T-cell (primary cell): ENCODE measurements at regions not wholly inside any gene's neighbourhood (a gene's known extent, or its start where the extent isn't known, plus 50 kb on each side); places are given as distances from the start of the nearest gene placed in this dataset.
"Not testable (repeated sequence)": the region's sequence is repeated elsewhere in the genome, so short reads cannot be mapped to it uniquely, and the experiment has no call there.

Experiments used
- ATAC-seq, 4 experiments: fragments of 200-7000 bp in 3 of 4; fragments of 150-1000 bp in 1 of 4; cut with Tn5 transposase; replicated peaks in 1 of 4; 1 replicate in 3 of 4; 2 replicates in 1 of 4; pipeline ENCODE4 v1.10.0; 2021; ENCODE audit warnings: moderate library complexity in 3 of 4, mild to moderate bottlenecking in 2 of 4, moderate number of reproducible peaks in 1 of 4
- CTCF ChIA-PET, 2 donors: fragments of 300-600 bp; sonication (Branson Sonifier 250); formaldehyde crosslinking; loops; one replicate each; lab custom pipeline; 2022; ENCODE audit warnings: antibody characterized with exemption in 2 of 2; lab: Charles Lee
- POLR2A ChIA-PET, 2 donors: fragments of 300-600 bp; sonication (Branson Sonifier 250); formaldehyde crosslinking; loops; one replicate each; lab custom pipeline; 2022; ENCODE audit warnings: antibody characterized with exemption in 2 of 2; lab: Charles Lee
- DNase-seq, 35 experiments: peaks; one replicate each; pipeline versions ENCODE4 v3.0.0 to v3.0.0-alpha.2; 2013 to 2023
- H3K27ac ChIP-seq: one replicate; pipeline ENCODE4 v1.5.1; 2013; ENCODE audit warnings: low read length
- H3K27me3 ChIP-seq, 2 experiments: replicated peaks in 1 of 2; 1 replicate in 1 of 2; 2 replicates in 1 of 2; pipeline versions ENCODE4 v1.6.1 to v1.7.0; 2013; ENCODE audit warnings: low read length in 1 of 2, mixed read lengths in 1 of 2; ENCODE audit not compliant: control insufficient read depth in 2 of 2, insufficient read depth in 2 of 2; ENCODE audit errors: extremely low read depth in 1 of 2
- H3K36me3 ChIP-seq, 2 donors: 1 replicate in 1 of 2; 2 replicates in 1 of 2; pipeline versions ENCODE4 v1.6.1 to v1.7.0; 2013; ENCODE audit warnings: low read length in 1 of 2; ENCODE audit not compliant: control insufficient read depth in 2 of 2, insufficient read depth in 1 of 2; ENCODE audit errors: extremely low read depth in 1 of 2
- H3K4me1 ChIP-seq, 2 experiments: 1 replicate in 1 of 2; 2 replicates in 1 of 2; pipeline versions ENCODE4 v1.6.1 to v1.7.0; 2013; ENCODE audit warnings: low read length in 2 of 2, mixed read lengths in 1 of 2; ENCODE audit not compliant: insufficient read depth in 2 of 2, control insufficient read depth in 1 of 2; ENCODE audit errors: extremely low read depth in 1 of 2
- H3K4me3 ChIP-seq, 2 donors: 1 replicate in 1 of 2; 2 replicates in 1 of 2; pipeline versions ENCODE4 v1.5.1 to v1.7.0; 2013; ENCODE audit warnings: mild to moderate bottlenecking in 2 of 2, low read length in 1 of 2, moderate library complexity in 1 of 2; ENCODE audit not compliant: control insufficient read depth in 1 of 2; ENCODE audit errors: extremely low read depth in 1 of 2
- H3K9me3 ChIP-seq: 2 replicates; pipeline ENCODE4 v1.7.0; 2013
- H3K27ac Mint-ChIP-seq, 2 donors: one replicate each; pipeline ENCODE4 v1.8.0; 2020 to 2021; ENCODE audit warnings: mild to moderate bottlenecking in 2 of 2, mixed read lengths in 2 of 2
- H3K27me3 Mint-ChIP-seq, 2 donors: one replicate each; pipeline ENCODE4 v1.8.0; 2021 to 2022; ENCODE audit warnings: mixed read lengths in 2 of 2
- H3K36me3 Mint-ChIP-seq: one replicate; pipeline ENCODE4 v1.8.0; 2021; ENCODE audit warnings: mixed read lengths
- H3K4me1 Mint-ChIP-seq, 3 donors: one replicate each; pipeline ENCODE4 v1.8.0; 2020 to 2022; ENCODE audit warnings: mixed read lengths in 3 of 3, mild to moderate bottlenecking in 1 of 3
- H3K4me3 Mint-ChIP-seq, 3 donors: one replicate each; pipeline ENCODE4 v1.8.0; 2020 to 2022; ENCODE audit warnings: mild to moderate bottlenecking in 3 of 3, mixed read lengths in 3 of 3, moderate library complexity in 3 of 3
- H3K9me3 Mint-ChIP-seq, 3 donors: one replicate each; pipeline ENCODE4 v1.8.0; 2020 to 2022; ENCODE audit warnings: mixed read lengths in 3 of 3
- WGBS: methylation state at CpG from one replicate; pipeline ENCODE4 v1.1.5; 2013; ENCODE audit warnings: missing lambda C conversion rate; ENCODE audit not compliant: insufficient coverage; 5-methylcytosine and 5-hydroxymethylcytosine counted together

GRCh38 chr20:22851679-22852346 lies 183.3 kb upstream of the SSTR4 start:
- H3K27me3 Mint-ChIP-seq, DNase-seq, H3K27ac Mint-ChIP-seq, ATAC-seq, H3K36me3 Mint-ChIP-seq, H3K36me3 ChIP-seq, H3K9me3 ChIP-seq, H3K4me3 Mint-ChIP-seq, H3K4me1 ChIP-seq, H3K4me3 ChIP-seq, H3K4me1 Mint-ChIP-seq, H3K27ac ChIP-seq, CTCF ChIA-PET, POLR2A ChIA-PET, H3K27me3 ChIP-seq: not testable (repeated sequence)
- WGBS, result no CpG with 5 or more reads among the region's 3 CpGs
- peaks cover 8 to 14% (median 12%) of the 10 kb centered on the region in 3 donors for H3K9me3 Mint-ChIP-seq

DNA sequence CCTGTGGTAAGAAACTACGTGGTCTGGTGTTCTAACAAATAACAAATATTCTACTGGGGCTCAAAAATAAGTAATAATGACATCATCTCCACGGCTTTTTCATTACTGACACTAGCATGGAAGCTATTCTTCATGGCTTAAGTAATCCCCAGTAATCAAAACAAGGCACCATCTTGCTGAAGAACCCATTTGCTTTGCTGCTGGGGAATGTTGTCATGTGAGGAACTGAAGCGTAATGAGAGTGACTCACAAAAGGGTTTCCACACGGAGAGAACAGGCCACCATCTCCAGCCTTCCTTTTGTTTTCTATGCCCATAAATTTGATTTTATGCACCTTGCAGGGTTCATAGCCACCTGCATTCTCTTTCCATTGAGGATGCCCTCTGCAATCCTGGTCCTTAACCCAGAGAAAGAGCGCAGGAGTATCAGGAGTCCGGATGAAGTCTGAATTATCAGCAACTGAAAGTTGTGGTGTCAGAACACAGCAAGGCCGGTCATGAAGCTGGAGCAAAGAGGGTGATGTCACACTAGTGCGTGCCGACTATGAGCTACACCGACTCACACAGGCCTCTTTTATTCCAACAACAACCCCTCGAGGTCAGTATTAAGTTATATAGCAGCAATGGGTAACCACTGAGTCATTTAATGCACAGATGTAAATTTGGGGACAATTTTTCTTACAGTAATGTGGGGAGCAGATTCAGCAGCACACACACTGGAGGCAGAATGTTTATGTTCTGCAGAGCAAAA lies 173.7 kb upstream of the SSTR4 start:
- no peak overlapping the region for H3K27ac Mint-ChIP-seq
- H3K4me3 Mint-ChIP-seq, result no peak overlapping the region
- H3K9me3 ChIP-seq, result no peaks in the 10 kb centered on the region
- DNase-seq (no peak), ATAC-seq (no peak)
- H3K4me1 ChIP-seq, result no peaks in the 10 kb centered on the region
- WGBS, result 92% methylated on average over 3 of the region's 11 CpGs
- CTCF ChIA-PET, result no interaction called here
- no peaks in the 10 kb centered on the region for H3K36me3 Mint-ChIP-seq
- no peaks in the 10 kb centered on the region for H3K36me3 ChIP-seq
- H3K27me3 ChIP-seq, result no peaks in the 10 kb centered on the region
- no peaks in the 10 kb centered on the region for H3K4me1 Mint-ChIP-seq
- POLR2A ChIA-PET, result no interaction called here
- no peak overlapping the region for H3K27ac ChIP-seq
- peaks cover 0 to 3% of the 10 kb centered on the region in 2 donors for H3K27me3 Mint-ChIP-seq
- peaks cover 3 to 12% (median 5%) of the 10 kb centered on the region in 3 donors for H3K9me3 Mint-ChIP-seq
- no peak overlapping the region for H3K4me3 ChIP-seq

DNA sequence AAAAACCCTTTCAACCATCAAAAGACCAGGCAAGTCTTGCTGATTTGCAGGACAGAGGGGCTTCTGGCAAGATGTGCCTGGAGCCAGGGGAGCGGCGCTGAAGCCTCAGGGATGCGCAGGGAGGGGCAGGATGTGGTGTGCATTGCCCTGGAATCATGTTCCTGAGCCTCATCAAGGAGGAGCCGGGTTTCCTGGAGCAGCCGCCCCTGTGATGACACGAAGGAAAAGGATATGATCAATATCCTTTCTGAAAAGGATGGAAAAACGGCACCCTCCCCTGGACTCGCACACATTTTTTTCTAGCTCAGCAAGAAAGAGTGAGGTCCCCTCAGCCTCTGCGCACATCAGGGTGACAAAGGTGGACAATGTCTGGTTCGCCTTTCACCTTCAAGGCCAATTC lies 173.1 kb upstream of the SSTR4 start:
- H3K9me3 ChIP-seq, result no peaks in the 10 kb centered on the region
- ChIA-PET POLR2A (no interaction called here), CTCF (no interaction called here)
- no peaks in the 10 kb centered on the region for H3K4me1 ChIP-seq
- Mint-ChIP-seq H3K27me3 (peaks cover 0 to 3% of the 10 kb centered on the region in 2 donors), H3K36me3 (no peaks in the 10 kb centered on the region), H3K27ac (no peak overlapping the region), H3K9me3 (peaks cover 3 to 12% (median 5%) of the 10 kb centered on the region in 3 donors), H3K4me3 (no peak overlapping the region), H3K4me1 (no peaks in the 10 kb centered on the region)
- H3K4me3 ChIP-seq, result no peak overlapping the region
- no peak overlapping the region for H3K27ac ChIP-seq
- 94% methylated on average over 9 of the region's 10 CpGs for WGBS
- no peak for ATAC-seq
- no peak for DNase-seq
- no peaks in the 10 kb centered on the region for H3K27me3 ChIP-seq
- no peaks in the 10 kb centered on the region for H3K36me3 ChIP-seq

DNA sequence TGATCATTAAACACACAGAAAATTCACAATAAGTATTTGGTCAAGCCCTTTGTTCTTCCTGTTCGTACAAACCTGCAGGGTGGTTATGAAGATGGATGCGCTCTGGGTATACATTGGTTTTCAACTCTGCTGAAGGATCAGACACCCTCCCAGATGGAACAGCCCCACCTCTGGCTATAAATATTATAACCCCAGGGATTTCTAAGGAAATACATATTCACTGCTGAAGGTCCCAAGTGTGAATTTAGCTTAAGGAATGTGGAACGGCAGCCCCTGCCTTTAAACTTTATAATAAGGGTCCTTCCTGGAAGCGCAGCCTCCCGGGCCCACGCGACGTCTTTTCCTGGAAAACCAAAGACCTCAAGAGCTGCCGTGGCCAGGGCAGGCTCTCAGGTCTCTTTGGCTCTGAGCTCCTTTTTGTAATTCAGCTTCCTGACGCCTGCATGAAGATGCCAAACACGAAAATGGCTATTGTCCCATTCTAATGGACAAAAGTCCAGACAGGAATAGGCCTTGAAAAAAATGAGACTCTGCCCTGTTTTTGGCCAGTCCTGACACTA lies 172.4 kb upstream of the SSTR4 start:
- no peak for DNase-seq
- ChIA-PET CTCF (no interaction called here), POLR2A (no interaction called here)
- Mint-ChIP-seq H3K4me1 (no peaks in the 10 kb centered on the region), H3K9me3 (peaks cover 3 to 17% (median 5%) of the 10 kb centered on the region in 3 donors), H3K4me3 (no peak overlapping the region), H3K27ac (no peak overlapping the region), H3K36me3 (no peaks in the 10 kb centered on the region), H3K27me3 (peaks cover 0 to 3% of the 10 kb centered on the region in 2 donors)
- no peak for ATAC-seq
- no peaks in the 10 kb centered on the region for H3K36me3 ChIP-seq
- no peaks in the 10 kb centered on the region for H3K4me1 ChIP-seq
- H3K27me3 ChIP-seq, result no peaks in the 10 kb centered on the region
- no peak overlapping the region for H3K27ac ChIP-seq
- 79% methylated on average over 7 of the region's 11 CpGs for WGBS
- no peaks in the 10 kb centered on the region for H3K9me3 ChIP-seq
- H3K4me3 ChIP-seq, result no peak overlapping the region

- peaks cover 0 to 17% (median 3%) of the 10 kb centered on the region in 3 donors for H3K9me3 Mint-ChIP-seq
- Histone ChIP-seq H3K27me3 (no peaks in the 10 kb centered on the region), H3K4me3 (no peak overlapping the region), H3K27ac (no peak overlapping the region), H3K4me1 (no peaks in the 10 kb centered on the region), H3K36me3 (no peaks in the 10 kb centered on the region), H3K9me3 (no peaks in the 10 kb centered on the region)
- ATAC-seq (no peak), DNase-seq (no peak)
- POLR2A ChIA-PET, result interaction anchor here in 1 of 2 donors (0.7 kb wide), 1 partner anchor 162 kb away, joined by 3 read pairs; no protein-coding TSS in a partner anchor
- no peak overlapping the region for H3K4me3 Mint-ChIP-seq
- H3K27me3 Mint-ChIP-seq, result peaks cover 0 to 3% of the 10 kb centered on the region in 2 donors
- no peaks in the 10 kb centered on the region for H3K4me1 Mint-ChIP-seq
- CTCF ChIA-PET, result no interaction called here
- WGBS, result 27% methylated on average over 3 of the region's 4 CpGs
- no peak overlapping the region for H3K27ac Mint-ChIP-seq
- H3K36me3 Mint-ChIP-seq, result no peaks in the 10 kb centered on the region
Observed at GRCh38 chr20:22863826-22864225, 171.3 kb upstream of the SSTR4 start.

DNA sequence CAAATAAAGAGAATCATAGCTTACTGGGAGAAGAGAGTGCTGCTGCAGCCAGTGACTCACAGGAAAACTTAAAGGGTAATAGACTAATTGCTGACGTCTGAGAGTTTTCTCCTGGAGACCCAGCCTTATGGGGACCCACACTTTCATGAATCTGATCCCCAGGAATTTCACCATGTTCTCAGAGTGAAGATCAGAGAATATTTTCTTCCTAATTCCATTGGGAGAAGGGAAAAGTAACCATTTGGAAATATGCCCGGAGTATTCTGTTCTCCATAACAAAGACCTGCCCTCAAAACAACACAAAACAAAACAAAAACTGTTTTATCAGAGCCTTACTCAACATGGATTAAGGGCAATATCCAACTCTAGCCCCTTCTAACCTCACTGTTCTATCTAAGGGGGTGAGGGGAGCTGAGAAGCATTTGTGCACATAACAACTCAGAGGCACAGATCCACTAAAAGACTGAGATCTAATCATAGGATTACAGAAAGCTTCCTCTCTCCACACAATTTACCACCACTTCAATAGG lies 168.2 kb upstream of the SSTR4 start:
- CTCF ChIA-PET, result no interaction called here
- no CpG with 5 or more reads among the region's 2 CpGs for WGBS
- no peak overlapping the region for H3K27ac ChIP-seq

More for the DNA sequence above, 168.2 kb upstream of the SSTR4 start:
- no peak for DNase-seq
- Mint-ChIP-seq H3K27ac (no peak overlapping the region), H3K4me3 (no peak overlapping the region), H3K36me3 (no peaks in the 10 kb centered on the region), H3K4me1 (no peaks in the 10 kb centered on the region), H3K27me3 (peaks cover 0 to 3% of the 10 kb centered on the region in 2 donors), H3K9me3 (peaks cover 0 to 13% (median 0%) of the 10 kb centered on the region in 3 donors)
- Histone ChIP-seq H3K4me1 (no peaks in the 10 kb centered on the region), H3K27me3 (no peaks in the 10 kb centered on the region), H3K9me3 (no peaks in the 10 kb centered on the region), H3K36me3 (no peaks in the 10 kb centered on the region), H3K4me3 (no peak overlapping the region)
- POLR2A ChIA-PET, result no interaction called here
- no peak for ATAC-seq
